ENCODE measurements at regions not wholly inside any gene's neighbourhood (a gene's known extent, or its start where the extent isn't known, plus 50 kb on each side); places are given as distances from the start of the nearest gene placed in this dataset.
"Not testable (repeated sequence)": the region's sequence is repeated elsewhere in the genome, so short reads cannot be mapped to it uniquely, and the experiment has no call there.

GRCh38 chr5:23412515-23412914 is 94.9 kb upstream of the PRDM9 start:
- H3K9me3 ChIP-seq (ENCODE audit: control insufficient read depth in 2 of 2, low read length in 2 of 2) = no peaks in the 10 kb centered on the region
- H3K4me1 ChIP-seq (ENCODE audit: control insufficient read depth, insufficient read depth, low read length) = no peaks in the 10 kb centered on the region
- H3K4me3 ChIP-seq (ENCODE audit: low read length in 2 of 2) = no peak overlapping the region
- H3K27me3 ChIP-seq (ENCODE audit: control insufficient read depth in 1 of 2, insufficient read depth in 2 of 2, low read length in 2 of 2) = no peaks in the 10 kb centered on the region
- no peak overlapping the region for H3K9ac ChIP-seq (ENCODE audit: low read length in 2 of 2)
- H3K36me3 ChIP-seq (ENCODE audit: control insufficient read depth in 2 of 2, insufficient read depth in 2 of 2, low read length in 2 of 2) = no peaks in the 10 kb centered on the region
- H3K27ac ChIP-seq (ENCODE audit: low read length) = no peak overlapping the region

GRCh38 chr5:23411994-23412393 is 95.4 kb upstream of the PRDM9 start:
- H3K9me3 ChIP-seq (ENCODE audit: control insufficient read depth in 2 of 2, low read length in 2 of 2) = no peaks in the 10 kb centered on the region
- H3K27me3 ChIP-seq (ENCODE audit: control insufficient read depth in 1 of 2, insufficient read depth in 2 of 2, low read length in 2 of 2) = no peaks in the 10 kb centered on the region
- no peak overlapping the region for H3K27ac ChIP-seq (ENCODE audit: low read length)
- H3K36me3 ChIP-seq (ENCODE audit: control insufficient read depth in 2 of 2, insufficient read depth in 2 of 2, low read length in 2 of 2) = no peaks in the 10 kb centered on the region
- H3K9ac ChIP-seq (ENCODE audit: low read length in 2 of 2) = no peak overlapping the region
- no peaks in the 10 kb centered on the region for H3K4me1 ChIP-seq (ENCODE audit: control insufficient read depth, insufficient read depth, low read length)
- no peak overlapping the region for H3K4me3 ChIP-seq (ENCODE audit: low read length in 2 of 2)

- Histone ChIP-seq H3K4me1 (ENCODE audit: control insufficient read depth, insufficient read depth, low read length) (no peaks in the 10 kb centered on the region), H3K4me3 (ENCODE audit: low read length in 2 of 2) (no peak overlapping the region)
Measured at GRCh38 chr5:23411200-23411599, 96.2 kb upstream of the PRDM9 start.

GRCh38 chr5:23410775-23411174 is 96.6 kb upstream of the PRDM9 start:
- not testable (repeated sequence) for H3K27me3 ChIP-seq (ENCODE audit: control insufficient read depth in 1 of 2, insufficient read depth in 2 of 2, low read length in 2 of 2); H3K9ac ChIP-seq (ENCODE audit: low read length in 2 of 2)

More at GRCh38 chr5:23411200-23411599, 96.2 kb upstream of the PRDM9 start:
- H3K9me3 ChIP-seq (ENCODE audit: control insufficient read depth in 2 of 2, low read length in 2 of 2) = no peaks in the 10 kb centered on the region
- no peaks in the 10 kb centered on the region for H3K36me3 ChIP-seq (ENCODE audit: control insufficient read depth in 2 of 2, insufficient read depth in 2 of 2, low read length in 2 of 2)
- H3K27me3 ChIP-seq (ENCODE audit: control insufficient read depth in 1 of 2, insufficient read depth in 2 of 2, low read length in 2 of 2) = no peaks in the 10 kb centered on the region
- no peak overlapping the region for H3K27ac ChIP-seq (ENCODE audit: low read length)
- no peak overlapping the region for H3K9ac ChIP-seq (ENCODE audit: low read length in 2 of 2)

GRCh38 chr5:23405316-23406068 is 101.9 kb upstream of the PRDM9 start:
- Histone ChIP-seq H3K9ac (ENCODE audit: low read length in 2 of 2) (no peak overlapping the region), H3K9me3 (ENCODE audit: control insufficient read depth in 2 of 2, low read length in 2 of 2) (no peaks in the 10 kb centered on the region), H3K4me1 (ENCODE audit: control insufficient read depth, insufficient read depth, low read length) (no peaks in the 10 kb centered on the region), H3K36me3 (ENCODE audit: control insufficient read depth in 2 of 2, insufficient read depth in 2 of 2, low read length in 2 of 2) (no peaks in the 10 kb centered on the region), H3K4me3 (ENCODE audit: low read length in 2 of 2) (no peak overlapping the region), H3K27ac (ENCODE audit: low read length) (no peak overlapping the region), H3K27me3 (ENCODE audit: control insufficient read depth in 1 of 2, insufficient read depth in 2 of 2, low read length in 2 of 2) (no peaks in the 10 kb centered on the region)

More at GRCh38 chr5:23410775-23411174, 96.6 kb upstream of the PRDM9 start:
- H3K36me3 ChIP-seq (ENCODE audit: control insufficient read depth in 2 of 2, insufficient read depth in 2 of 2, low read length in 2 of 2); H3K4me3 ChIP-seq (ENCODE audit: low read length in 2 of 2); H3K9me3 ChIP-seq (ENCODE audit: control insufficient read depth in 2 of 2, low read length in 2 of 2); H3K4me1 ChIP-seq (ENCODE audit: control insufficient read depth, insufficient read depth, low read length); H3K27ac ChIP-seq (ENCODE audit: low read length): not testable (repeated sequence)

DNA sequence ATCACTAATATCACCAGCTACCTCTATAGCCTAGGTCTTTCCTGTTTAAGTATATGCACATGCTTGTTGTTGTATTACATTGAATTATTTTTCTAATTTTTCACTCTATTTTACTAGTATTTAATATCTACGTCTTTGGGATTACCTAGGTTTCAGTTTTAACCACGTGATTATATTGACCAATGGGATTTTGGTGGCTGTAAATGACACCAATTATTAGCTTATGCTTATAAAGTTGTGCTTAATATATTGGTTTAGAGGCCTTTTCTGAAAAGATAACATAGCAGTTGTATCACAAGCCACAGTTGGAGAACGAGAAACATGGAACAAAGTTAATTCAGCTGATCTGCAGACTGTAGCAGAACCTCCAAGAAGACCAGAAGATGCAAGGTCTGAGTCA is 104.8 kb upstream of the PRDM9 start:
- Histone ChIP-seq H3K4me3 (ENCODE audit: low read length in 2 of 2) (no peak overlapping the region), H3K9me3 (ENCODE audit: control insufficient read depth in 2 of 2, low read length in 2 of 2) (no peaks in the 10 kb centered on the region), H3K27ac (ENCODE audit: low read length) (no peak overlapping the region), H3K36me3 (ENCODE audit: control insufficient read depth in 2 of 2, insufficient read depth in 2 of 2, low read length in 2 of 2) (no peaks in the 10 kb centered on the region), H3K9ac (ENCODE audit: low read length in 2 of 2) (no peak overlapping the region), H3K27me3 (ENCODE audit: control insufficient read depth in 1 of 2, insufficient read depth in 2 of 2, low read length in 2 of 2) (no peaks in the 10 kb centered on the region), H3K4me1 (ENCODE audit: control insufficient read depth, insufficient read depth, low read length) (no peaks in the 10 kb centered on the region)

DNA sequence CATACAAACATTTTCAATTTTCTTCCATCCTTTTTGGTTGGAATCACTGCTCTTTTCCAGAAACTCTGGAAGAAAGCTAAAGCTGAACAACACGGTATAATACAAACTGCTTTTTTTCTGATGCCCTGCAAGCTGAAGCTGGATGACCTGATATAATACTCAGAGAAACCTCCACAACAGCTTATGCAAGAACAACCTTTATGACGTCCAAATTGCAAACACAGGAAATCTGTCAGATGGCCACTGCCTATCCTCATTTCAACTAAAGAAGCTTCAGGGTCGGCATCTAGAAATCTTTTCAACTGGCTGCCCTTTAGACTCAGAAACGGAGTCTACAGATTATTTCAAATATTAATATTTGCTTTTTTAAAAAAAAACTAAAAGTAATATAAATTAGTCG is 106.5 kb upstream of the PRDM9 start:
- Histone ChIP-seq H3K4me1 (ENCODE audit: control insufficient read depth, insufficient read depth, low read length) (no peaks in the 10 kb centered on the region), H3K9ac (ENCODE audit: low read length in 2 of 2) (no peak overlapping the region), H3K27ac (ENCODE audit: low read length) (no peak overlapping the region), H3K4me3 (ENCODE audit: low read length in 2 of 2) (no peak overlapping the region), H3K9me3 (ENCODE audit: control insufficient read depth in 2 of 2, low read length in 2 of 2) (no peaks in the 10 kb centered on the region), H3K36me3 (ENCODE audit: control insufficient read depth in 2 of 2, insufficient read depth in 2 of 2, low read length in 2 of 2) (no peaks in the 10 kb centered on the region), H3K27me3 (ENCODE audit: control insufficient read depth in 1 of 2, insufficient read depth in 2 of 2, low read length in 2 of 2) (no peaks in the 10 kb centered on the region)

DNA sequence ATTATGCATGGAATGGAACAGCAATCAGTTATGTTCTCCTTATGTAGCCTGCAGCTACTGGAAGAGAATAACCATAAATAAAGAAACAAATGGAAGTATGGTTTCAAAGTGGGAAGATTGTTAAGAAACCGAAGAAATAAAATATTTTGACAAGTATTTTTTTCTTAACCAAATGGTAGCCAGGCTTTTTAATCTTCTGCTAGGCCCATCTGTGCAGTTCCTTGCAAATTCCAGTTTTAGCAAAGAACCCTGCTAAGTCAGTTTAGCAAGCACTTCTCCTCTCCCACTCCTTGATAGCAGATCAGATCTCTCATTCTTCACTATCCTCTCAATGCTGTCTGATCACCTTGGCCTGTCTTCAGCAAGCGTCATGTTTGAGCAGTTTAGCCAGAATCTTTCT is 111.1 kb upstream of the PRDM9 start:
- H3K27me3 ChIP-seq (ENCODE audit: control insufficient read depth in 1 of 2, insufficient read depth in 2 of 2, low read length in 2 of 2) = no peaks in the 10 kb centered on the region
- H3K36me3 ChIP-seq (ENCODE audit: control insufficient read depth in 2 of 2, insufficient read depth in 2 of 2, low read length in 2 of 2) = no peaks in the 10 kb centered on the region
- H3K4me1 ChIP-seq (ENCODE audit: control insufficient read depth, insufficient read depth, low read length) = no peaks in the 10 kb centered on the region
- H3K9ac ChIP-seq (ENCODE audit: low read length in 2 of 2) = no peak overlapping the region
- no peaks in the 10 kb centered on the region for H3K9me3 ChIP-seq (ENCODE audit: control insufficient read depth in 2 of 2, low read length in 2 of 2)
- no peak overlapping the region for H3K27ac ChIP-seq (ENCODE audit: low read length)
- H3K4me3 ChIP-seq (ENCODE audit: low read length in 2 of 2) = no peak overlapping the region

- Histone ChIP-seq H3K4me3 (ENCODE audit: low read length in 2 of 2) (no peak overlapping the region), H3K36me3 (ENCODE audit: control insufficient read depth in 2 of 2, insufficient read depth in 2 of 2, low read length in 2 of 2) (no peaks in the 10 kb centered on the region), H3K9me3 (ENCODE audit: control insufficient read depth in 2 of 2, low read length in 2 of 2) (no peaks in the 10 kb centered on the region), H3K9ac (ENCODE audit: low read length in 2 of 2) (no peak overlapping the region), H3K27me3 (ENCODE audit: control insufficient read depth in 1 of 2, insufficient read depth in 2 of 2, low read length in 2 of 2) (no peaks in the 10 kb centered on the region), H3K4me1 (ENCODE audit: control insufficient read depth, insufficient read depth, low read length) (no peaks in the 10 kb centered on the region), H3K27ac (ENCODE audit: low read length) (no peak overlapping the region)
Measured at GRCh38 chr5:23389291-23390101, 117.9 kb upstream of the PRDM9 start.

GRCh38 chr5:23385036-23385435 is 122.4 kb upstream of the PRDM9 start:
- Histone ChIP-seq H3K4me3 (ENCODE audit: low read length in 2 of 2) (no peak overlapping the region), H3K36me3 (ENCODE audit: control insufficient read depth in 2 of 2, insufficient read depth in 2 of 2, low read length in 2 of 2) (no peaks in the 10 kb centered on the region), H3K9me3 (ENCODE audit: control insufficient read depth in 2 of 2, low read length in 2 of 2) (no peaks in the 10 kb centered on the region), H3K27ac (ENCODE audit: low read length) (no peak overlapping the region), H3K4me1 (ENCODE audit: control insufficient read depth, insufficient read depth, low read length) (no peaks in the 10 kb centered on the region), H3K9ac (ENCODE audit: low read length in 2 of 2) (no peak overlapping the region), H3K27me3 (ENCODE audit: control insufficient read depth in 1 of 2, insufficient read depth in 2 of 2, low read length in 2 of 2) (no peaks in the 10 kb centered on the region)

DNA sequence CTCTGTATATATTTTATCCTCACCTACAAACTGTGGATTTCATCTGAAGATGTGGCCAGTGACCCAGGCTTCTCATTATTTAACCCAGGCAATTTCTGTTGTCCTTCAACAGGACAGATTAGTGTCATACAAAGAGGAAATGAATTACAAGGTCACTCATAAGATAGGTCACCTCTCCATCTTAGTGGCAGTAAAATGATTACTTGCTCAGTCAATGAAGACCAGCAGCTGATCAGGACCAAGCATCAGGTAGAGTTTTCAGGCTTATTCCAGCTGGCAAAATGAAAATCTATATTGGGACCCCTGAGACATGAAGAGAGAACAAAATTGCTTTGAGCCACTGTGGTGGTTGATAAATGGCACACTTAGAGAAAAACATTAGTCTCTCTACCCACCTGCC is 135.2 kb upstream of the PRDM9 start:
- no peaks in the 10 kb centered on the region for H3K36me3 ChIP-seq (ENCODE audit: control insufficient read depth in 2 of 2, insufficient read depth in 2 of 2, low read length in 2 of 2)
- H3K27ac ChIP-seq (ENCODE audit: low read length) = no peak overlapping the region
- H3K9ac ChIP-seq (ENCODE audit: low read length in 2 of 2) = no peak overlapping the region
- H3K27me3 ChIP-seq (ENCODE audit: control insufficient read depth in 1 of 2, insufficient read depth in 2 of 2, low read length in 2 of 2) = no peaks in the 10 kb centered on the region
- H3K9me3 ChIP-seq (ENCODE audit: control insufficient read depth in 2 of 2, low read length in 2 of 2) = no peaks in the 10 kb centered on the region
- no peak overlapping the region for H3K4me3 ChIP-seq (ENCODE audit: low read length in 2 of 2)
- H3K4me1 ChIP-seq (ENCODE audit: control insufficient read depth, insufficient read depth, low read length) = no peaks in the 10 kb centered on the region

Data from stomach smooth muscle (tissue), 2 donors.